Hepatocyte (in vitro differentiated cells): ENCODE measurements at regions not wholly inside any gene's neighbourhood (a gene's known extent, or its start where the extent isn't known, plus 50 kb on each side); places are given as distances from the start of the nearest gene placed in this dataset.
"Not testable (repeated sequence)": the region's sequence is repeated elsewhere in the genome, so short reads cannot be mapped to it uniquely, and the experiment has no call there.

Experiments
- EZH2phosphoT487 ChIP-seq: fragments of 200-600 bp; sonication (generic); IDR thresholded peaks from one replicate; pipeline ENCODE4 v1.6.1; 2018; ENCODE audit warnings: antibody characterized with exemption, mild to moderate bottlenecking, low read depth, moderate library complexity; ENCODE audit not compliant: unreplicated experiment, severe bottlenecking
- TF ChIP-seq, protein P1 (sequence below): fragments of 200-600 bp; sonication (generic); IDR thresholded peaks from 2 replicates; pipeline ENCODE4 v1.5.1; 2016; ENCODE audit warnings: antibody characterized with exemption, mild to moderate bottlenecking; ENCODE audit not compliant: poor library complexity

DNA sequence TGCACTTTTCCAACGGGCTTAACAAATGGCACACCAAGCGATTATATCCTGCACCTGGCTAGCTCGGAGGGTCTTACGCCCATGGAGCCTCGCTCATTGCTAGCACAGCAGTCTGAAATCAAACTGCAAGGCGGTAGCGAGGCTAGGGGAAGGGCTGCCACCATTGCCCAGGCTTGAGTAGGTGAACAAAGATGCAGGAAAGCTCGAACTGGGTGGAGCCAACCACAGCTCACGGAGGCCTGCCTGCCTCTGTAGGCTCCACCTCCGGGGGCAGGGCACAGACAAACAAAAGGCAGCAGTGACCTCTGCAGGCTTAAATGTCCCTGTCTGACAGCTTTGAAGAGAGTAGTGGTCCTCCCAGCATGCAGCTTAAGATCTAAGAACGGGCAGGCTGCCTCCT, 365.4 kb downstream of the MMUT start:
- TF ChIP-seq, protein P1, sequence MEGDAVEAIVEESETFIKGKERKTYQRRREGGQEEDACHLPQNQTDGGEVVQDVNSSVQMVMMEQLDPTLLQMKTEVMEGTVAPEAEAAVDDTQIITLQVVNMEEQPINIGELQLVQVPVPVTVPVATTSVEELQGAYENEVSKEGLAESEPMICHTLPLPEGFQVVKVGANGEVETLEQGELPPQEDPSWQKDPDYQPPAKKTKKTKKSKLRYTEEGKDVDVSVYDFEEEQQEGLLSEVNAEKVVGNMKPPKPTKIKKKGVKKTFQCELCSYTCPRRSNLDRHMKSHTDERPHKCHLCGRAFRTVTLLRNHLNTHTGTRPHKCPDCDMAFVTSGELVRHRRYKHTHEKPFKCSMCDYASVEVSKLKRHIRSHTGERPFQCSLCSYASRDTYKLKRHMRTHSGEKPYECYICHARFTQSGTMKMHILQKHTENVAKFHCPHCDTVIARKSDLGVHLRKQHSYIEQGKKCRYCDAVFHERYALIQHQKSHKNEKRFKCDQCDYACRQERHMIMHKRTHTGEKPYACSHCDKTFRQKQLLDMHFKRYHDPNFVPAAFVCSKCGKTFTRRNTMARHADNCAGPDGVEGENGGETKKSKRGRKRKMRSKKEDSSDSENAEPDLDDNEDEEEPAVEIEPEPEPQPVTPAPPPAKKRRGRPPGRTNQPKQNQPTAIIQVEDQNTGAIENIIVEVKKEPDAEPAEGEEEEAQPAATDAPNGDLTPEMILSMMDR: not testable (repeated sequence)
- not testable (repeated sequence) for TF ChIP-seq EZH2phosphoT487
